ENCODE measurements at regions not wholly inside any gene's neighbourhood (a gene's known extent, or its start where the extent isn't known, plus 50 kb on each side); places are given as distances from the start of the nearest gene placed in this dataset. TPM values are rescaled to one million over a fixed set of nuclear protein-coding genes. Genes with fewer than 3 reads are reported as not detected.

- TF ChIP-seq CTCF (IDR thresholded peaks at IDR 0.05; ENCODE audit: insufficient read depth, low read depth, low read length), result no peak
- H3K4me3 ChIP-seq (ENCODE audit: low read depth, low read length), result no peak overlapping the region
- DNase-seq (ENCODE audit: low read depth), result no peak
Measured at GRCh38 chr6:12653486-12653885, 63.1 kb upstream of the PHACTR1 start.

GRCh38 chr6:12654107-12654506 lies 62.5 kb upstream of the PHACTR1 start:
- H3K4me3 ChIP-seq (ENCODE audit: low read depth, low read length), result no peak overlapping the region
- TF ChIP-seq CTCF (IDR thresholded peaks at IDR 0.05; ENCODE audit: insufficient read depth, low read depth, low read length), result no peak
- no peak for DNase-seq (ENCODE audit: low read depth)

GRCh38 chr6:12654514-12654913 lies 62.1 kb upstream of the PHACTR1 start:
- no peak for TF ChIP-seq CTCF (IDR thresholded peaks at IDR 0.05; ENCODE audit: insufficient read depth, low read depth, low read length)
- no peak for DNase-seq (ENCODE audit: low read depth)
- no peak overlapping the region for H3K4me3 ChIP-seq (ENCODE audit: low read depth, low read length)

DNA sequence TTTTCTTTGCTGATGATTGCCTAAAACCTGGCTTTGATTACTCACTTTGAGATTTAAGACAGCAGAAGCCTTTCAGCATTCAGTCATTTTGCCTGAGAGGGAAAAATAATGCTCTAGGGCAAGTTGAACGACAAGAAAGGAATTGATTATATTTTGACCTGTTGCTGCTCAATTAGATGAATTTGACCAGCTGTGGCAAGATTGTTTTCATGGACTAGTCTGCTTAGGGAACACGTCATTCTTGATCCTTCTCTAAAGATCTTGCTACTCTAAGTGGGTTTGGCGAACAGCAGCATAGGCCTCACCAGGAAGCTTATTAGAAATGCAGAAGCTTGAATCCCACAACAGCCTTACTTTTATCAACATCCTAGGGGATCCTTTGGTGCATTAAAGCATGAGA lies 59.7 kb upstream of the PHACTR1 start:
- H3K4me3 ChIP-seq (ENCODE audit: low read depth, low read length), result no peak overlapping the region
- no peak for DNase-seq (ENCODE audit: low read depth)
- no peak for TF ChIP-seq CTCF (IDR thresholded peaks at IDR 0.05; ENCODE audit: insufficient read depth, low read depth, low read length)

DNA sequence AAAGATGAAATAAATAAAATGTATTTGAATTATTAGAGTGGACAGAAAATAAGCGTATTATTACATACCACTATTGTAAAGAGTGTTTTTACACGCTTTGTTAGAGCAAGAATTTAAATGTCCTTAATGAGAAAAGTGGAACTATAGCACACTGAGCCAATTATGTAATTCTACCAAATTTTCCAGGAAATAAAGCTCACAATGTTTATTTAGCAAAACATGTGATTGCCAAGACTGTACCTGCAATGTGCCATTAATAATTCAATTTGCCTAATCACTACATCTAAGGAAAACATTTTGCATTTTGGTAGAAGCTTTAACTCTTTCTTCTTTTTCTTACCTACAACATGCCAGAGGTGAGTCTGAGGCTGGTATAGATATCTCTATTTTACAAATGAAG lies 58.7 kb upstream of the PHACTR1 start:
- DNase-seq (ENCODE audit: low read depth), result no peak
- no peak overlapping the region for H3K4me3 ChIP-seq (ENCODE audit: low read depth, low read length)
- no peak for TF ChIP-seq CTCF (IDR thresholded peaks at IDR 0.05; ENCODE audit: insufficient read depth, low read depth, low read length)

GRCh38 chr6:12661432-12662089 lies 55.0 kb upstream of the PHACTR1 start:
- H3K4me3 ChIP-seq (ENCODE audit: low read depth, low read length), result no peak overlapping the region
- DNase-seq (ENCODE audit: low read depth), result no peak
- no peak for TF ChIP-seq CTCF (IDR thresholded peaks at IDR 0.05; ENCODE audit: insufficient read depth, low read depth, low read length)

Small RNAs in the stretch of these regions (small RNA-seq; reads per million reads assigned to genes)
- not detected for gene RN7SKP293
